ENCODE measurements at regions not wholly inside any gene's neighbourhood (a gene's known extent, or its start where the extent isn't known, plus 50 kb on each side); places are given as distances from the start of the nearest gene placed in this dataset.

DNA sequence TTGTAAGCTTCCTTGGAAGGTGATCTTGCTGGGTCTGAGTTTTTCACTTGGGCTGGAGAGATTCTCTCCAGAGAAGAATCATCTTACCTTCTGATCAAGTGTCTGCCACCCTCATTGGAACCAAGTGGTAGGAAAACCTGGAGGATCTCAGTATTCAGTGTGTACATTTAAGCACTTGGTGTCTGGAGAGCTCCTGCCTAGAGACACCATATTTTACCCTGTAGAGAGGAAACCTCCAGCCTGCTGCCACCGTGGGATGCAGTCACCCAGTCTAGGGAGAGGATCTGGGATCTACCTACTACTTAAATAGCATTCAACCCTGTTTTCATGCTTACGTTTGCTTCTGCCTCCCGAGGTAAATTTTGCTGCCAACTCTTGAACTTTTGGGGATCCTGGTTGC is 274.3 kb downstream of the SV2B start:
- TF ChIP-seq, protein P1, sequence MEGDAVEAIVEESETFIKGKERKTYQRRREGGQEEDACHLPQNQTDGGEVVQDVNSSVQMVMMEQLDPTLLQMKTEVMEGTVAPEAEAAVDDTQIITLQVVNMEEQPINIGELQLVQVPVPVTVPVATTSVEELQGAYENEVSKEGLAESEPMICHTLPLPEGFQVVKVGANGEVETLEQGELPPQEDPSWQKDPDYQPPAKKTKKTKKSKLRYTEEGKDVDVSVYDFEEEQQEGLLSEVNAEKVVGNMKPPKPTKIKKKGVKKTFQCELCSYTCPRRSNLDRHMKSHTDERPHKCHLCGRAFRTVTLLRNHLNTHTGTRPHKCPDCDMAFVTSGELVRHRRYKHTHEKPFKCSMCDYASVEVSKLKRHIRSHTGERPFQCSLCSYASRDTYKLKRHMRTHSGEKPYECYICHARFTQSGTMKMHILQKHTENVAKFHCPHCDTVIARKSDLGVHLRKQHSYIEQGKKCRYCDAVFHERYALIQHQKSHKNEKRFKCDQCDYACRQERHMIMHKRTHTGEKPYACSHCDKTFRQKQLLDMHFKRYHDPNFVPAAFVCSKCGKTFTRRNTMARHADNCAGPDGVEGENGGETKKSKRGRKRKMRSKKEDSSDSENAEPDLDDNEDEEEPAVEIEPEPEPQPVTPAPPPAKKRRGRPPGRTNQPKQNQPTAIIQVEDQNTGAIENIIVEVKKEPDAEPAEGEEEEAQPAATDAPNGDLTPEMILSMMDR (optimal IDR thresholded peaks at IDR 0.05 in 1 of 3, IDR thresholded peaks at IDR 0.05 in 1 of 3, conservative IDR thresholded peaks at IDR 0.05 in 1 of 3; ENCODE audit: extremely low read depth in 1 of 3, insufficient read depth in 2 of 3, low read length in 3 of 3), result no peak
- TF ChIP-seq EZH2 (IDR thresholded peaks at IDR 0.05; ENCODE audit: low read length), result no peak

All from keratinocyte (primary cell).